ENCODE measurements at regions not wholly inside any gene's neighbourhood (a gene's known extent, or its start where the extent isn't known, plus 50 kb on each side); places are given as distances from the start of the nearest gene placed in this dataset.

- no TSS peak for BruUV-seq (replicated peaks)
- Histone ChIP-seq H3K27ac (ENCODE audit: low read length) (no peak overlapping the region), H3K4me3 (ENCODE audit: low read length) (no peak overlapping the region), H3K9me3 (ENCODE audit: low read length) (no peaks in the 10 kb centered on the region), H3K9ac (ENCODE audit: low read length) (no peak overlapping the region), H3K4me2 (ENCODE audit: low read length) (no peak overlapping the region), H4K20me1 (ENCODE audit: low read length) (no peaks in the 10 kb centered on the region), H2AFZ (ENCODE audit: low read length) (no peak overlapping the region), H3K27me3 (ENCODE audit: low read length) (no peaks in the 10 kb centered on the region), H3K9me2 (replicated peaks; ENCODE audit: low read length) (no peaks in the 10 kb centered on the region), H3F3A (ENCODE audit: low read length, unreplicated experiment) (no peaks in the 10 kb centered on the region), H3K36me3 (ENCODE audit: low read depth, low read length) (no peaks in the 10 kb centered on the region), H3K4me1 (ENCODE audit: insufficient read depth, low read length) (no peaks in the 10 kb centered on the region), H3K79me2 (ENCODE audit: low read length) (no peaks in the 10 kb centered on the region)
- no peak for DNase-seq
- TF ChIP-seq EZH2phosphoT487 (IDR thresholded peaks at IDR 0.05; ENCODE audit: borderline replicate concordance, low read length) (no peak), CTCF (conservative IDR thresholded peaks at IDR 0.05; ENCODE audit: low read depth, low read length) (no peak), EZH2 (IDR thresholded peaks at IDR 0.05; ENCODE audit: low read length, unreplicated experiment) (no peak)
- ATAC-seq = no peak
- intact Hi-C loops (cut with micrococcal nuclease) = no loop called here
- ChIA-PET CTCF (no interaction called here), POLR2A (ENCODE audit: unreplicated experiment) (no interaction called here)
These were observed 162.5 kb upstream of the SLITRK1 start for GRCh38 chr13:84044805-84045204.

GRCh38 chr13:84038001-84038400 lies 155.7 kb upstream of the SLITRK1 start:
- POLR2A ChIA-PET (ENCODE audit: unreplicated experiment) = no interaction called here

GRCh38 chr13:84032116-84032515 lies 149.8 kb upstream of the SLITRK1 start:
- ChIA-PET CTCF (no interaction called here), POLR2A (ENCODE audit: unreplicated experiment) (no interaction called here)
- peak; percentile 23 for DNase-seq
- intact Hi-C loops (cut with micrococcal nuclease) = no loop called here
- Histone ChIP-seq H3K4me3 (ENCODE audit: low read length) (no peak overlapping the region), H3K27ac (ENCODE audit: low read length) (no peak overlapping the region), H3F3A (ENCODE audit: low read length, unreplicated experiment) (no peaks in the 10 kb centered on the region), H2AFZ (ENCODE audit: low read length) (no peak overlapping the region), H4K20me1 (ENCODE audit: low read length) (no peaks in the 10 kb centered on the region), H3K9me3 (ENCODE audit: low read length) (no peaks in the 10 kb centered on the region), H3K4me1 (ENCODE audit: insufficient read depth, low read length) (no peaks in the 10 kb centered on the region), H3K36me3 (ENCODE audit: low read depth, low read length) (no peaks in the 10 kb centered on the region), H3K9ac (ENCODE audit: low read length) (no peak overlapping the region), H3K27me3 (ENCODE audit: low read length) (no peaks in the 10 kb centered on the region), H3K79me2 (ENCODE audit: low read length) (no peaks in the 10 kb centered on the region), H3K4me2 (ENCODE audit: low read length) (no peak overlapping the region), H3K9me2 (replicated peaks; ENCODE audit: low read length) (no peaks in the 10 kb centered on the region)
- TF ChIP-seq EZH2phosphoT487 (IDR thresholded peaks at IDR 0.05; ENCODE audit: borderline replicate concordance, low read length) (no peak), EZH2 (IDR thresholded peaks at IDR 0.05; ENCODE audit: low read length, unreplicated experiment) (no peak), CTCF (conservative IDR thresholded peaks at IDR 0.05; ENCODE audit: low read depth, low read length) (no peak)
- no TSS peak for BruUV-seq (replicated peaks)
- ATAC-seq = no peak

More at GRCh38 chr13:84038001-84038400, 155.7 kb upstream of the SLITRK1 start:
- H3K9me3 ChIP-seq (ENCODE audit: low read length) = no peaks in the 10 kb centered on the region
- CTCF ChIA-PET = no interaction called here
- H3K27me3 ChIP-seq (ENCODE audit: low read length) = no peaks in the 10 kb centered on the region
- no peaks in the 10 kb centered on the region for H3F3A ChIP-seq (ENCODE audit: low read length, unreplicated experiment)
- no peaks in the 10 kb centered on the region for H4K20me1 ChIP-seq (ENCODE audit: low read length)
- TF ChIP-seq EZH2 (IDR thresholded peaks at IDR 0.05; ENCODE audit: low read length, unreplicated experiment) = no peak
- no peak for TF ChIP-seq CTCF (conservative IDR thresholded peaks at IDR 0.05; ENCODE audit: low read depth, low read length)
- TF ChIP-seq EZH2phosphoT487 (IDR thresholded peaks at IDR 0.05; ENCODE audit: borderline replicate concordance, low read length) = no peak
- intact Hi-C loops (cut with micrococcal nuclease) = no loop called here
- BruUV-seq (replicated peaks) = no TSS peak
- no peak overlapping the region for H3K9ac ChIP-seq (ENCODE audit: low read length)
- H3K36me3 ChIP-seq (ENCODE audit: low read depth, low read length) = no peaks in the 10 kb centered on the region
- no peaks in the 10 kb centered on the region for H3K9me2 ChIP-seq (replicated peaks; ENCODE audit: low read length)
- no peak for ATAC-seq
- no peak overlapping the region for H3K4me3 ChIP-seq (ENCODE audit: low read length)
- H3K4me2 ChIP-seq (ENCODE audit: low read length) = no peak overlapping the region
- H3K4me1 ChIP-seq (ENCODE audit: insufficient read depth, low read length) = no peaks in the 10 kb centered on the region
- no peak for DNase-seq
- no peaks in the 10 kb centered on the region for H3K79me2 ChIP-seq (ENCODE audit: low read length)
- no peak overlapping the region for H2AFZ ChIP-seq (ENCODE audit: low read length)
- H3K27ac ChIP-seq (ENCODE audit: low read length) = no peak overlapping the region
